HG02610 (cell line): ENCODE measurements at regions not wholly inside any gene's neighbourhood (a gene's known extent, or its start where the extent isn't known, plus 50 kb on each side); places are given as distances from the start of the nearest gene placed in this dataset.

Experiments
- ATAC-seq: cut with Tn5 transposase; IDR thresholded peaks from one replicate; pipeline ENCODE4 v1.9.1; 2021; ENCODE audit warnings: mild to moderate bottlenecking, moderate library complexity; ENCODE audit not compliant: unreplicated experiment

DNA sequence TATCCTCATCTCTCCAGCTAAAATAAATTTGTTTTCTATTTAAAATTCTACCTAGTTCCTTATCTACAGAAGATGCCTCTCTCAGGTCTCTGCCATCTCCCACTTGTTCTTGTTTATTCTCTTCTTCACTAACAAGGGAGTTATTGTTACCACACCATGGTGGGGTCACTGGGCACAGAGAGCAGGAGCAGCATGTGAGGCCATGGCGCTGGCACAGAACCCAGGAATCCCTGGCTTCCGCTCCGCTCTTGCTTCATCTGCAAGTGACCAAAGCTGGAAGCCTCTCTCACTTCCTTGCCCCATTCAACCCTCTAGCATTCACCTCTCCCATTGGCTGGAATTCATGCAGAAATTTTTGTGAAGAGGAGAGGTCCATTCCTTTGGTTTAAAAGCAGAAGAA lies 190.7 kb upstream of the NCAM1 start:
- ATAC-seq = no peak

DNA sequence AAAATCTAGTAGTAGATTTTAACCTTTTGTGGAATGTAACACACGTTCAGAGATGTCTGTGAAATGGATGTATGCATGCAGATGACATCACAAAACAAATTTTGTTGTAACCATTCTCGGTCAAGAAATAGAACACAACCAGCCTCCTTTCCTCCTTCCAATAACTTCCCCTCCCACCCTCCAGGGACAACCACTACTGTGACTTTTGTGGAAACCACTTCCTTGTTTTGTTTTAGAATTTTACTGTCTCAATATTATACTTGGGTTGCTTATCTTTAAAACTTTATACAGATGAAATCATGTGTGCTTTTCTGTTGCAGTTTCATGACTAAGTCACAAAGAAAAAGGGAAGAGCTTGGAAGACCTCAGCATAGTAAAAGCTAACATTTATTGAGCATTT lies 189.4 kb upstream of the NCAM1 start:
- ATAC-seq = no peak

DNA sequence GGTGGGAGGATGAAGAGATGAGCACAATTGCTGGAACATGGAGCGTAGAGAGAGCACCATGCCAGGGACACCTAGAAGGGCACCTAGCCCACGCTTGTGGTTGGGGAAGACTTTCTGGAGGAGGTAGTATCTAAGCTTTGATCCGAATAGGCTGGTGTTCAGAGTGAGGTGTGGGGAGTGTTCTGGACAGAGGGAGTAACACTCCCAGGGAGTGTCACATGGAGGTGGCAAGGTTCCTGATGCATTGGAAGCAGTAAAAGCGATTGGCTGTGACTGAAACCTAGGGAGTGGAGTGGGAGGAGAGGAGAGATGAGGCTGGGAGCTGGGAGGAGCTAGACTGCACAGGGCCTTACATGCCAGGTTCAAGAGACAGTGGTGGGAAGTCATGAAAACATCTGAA lies 188.0 kb upstream of the NCAM1 start:
- ATAC-seq = no peak

DNA sequence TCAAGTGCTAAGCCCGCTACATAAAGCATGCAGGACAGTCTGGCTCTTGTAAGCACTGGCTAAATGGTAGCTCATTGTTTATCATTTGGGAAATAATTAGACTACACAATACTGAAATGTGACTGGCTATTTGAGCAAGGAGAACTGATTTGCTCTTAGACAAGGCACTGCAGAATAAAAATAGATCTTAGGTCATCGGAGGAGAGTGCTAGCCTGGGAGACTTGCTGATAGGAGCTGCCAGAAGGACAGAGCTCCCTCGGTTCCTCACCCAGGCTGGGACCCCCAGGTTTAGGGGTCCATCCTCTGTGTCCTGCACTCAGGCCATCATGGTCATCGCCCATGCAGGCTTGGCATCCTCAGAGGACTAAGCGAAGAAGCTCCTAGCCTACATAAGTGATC lies 184.4 kb upstream of the NCAM1 start:
- no peak for ATAC-seq

DNA sequence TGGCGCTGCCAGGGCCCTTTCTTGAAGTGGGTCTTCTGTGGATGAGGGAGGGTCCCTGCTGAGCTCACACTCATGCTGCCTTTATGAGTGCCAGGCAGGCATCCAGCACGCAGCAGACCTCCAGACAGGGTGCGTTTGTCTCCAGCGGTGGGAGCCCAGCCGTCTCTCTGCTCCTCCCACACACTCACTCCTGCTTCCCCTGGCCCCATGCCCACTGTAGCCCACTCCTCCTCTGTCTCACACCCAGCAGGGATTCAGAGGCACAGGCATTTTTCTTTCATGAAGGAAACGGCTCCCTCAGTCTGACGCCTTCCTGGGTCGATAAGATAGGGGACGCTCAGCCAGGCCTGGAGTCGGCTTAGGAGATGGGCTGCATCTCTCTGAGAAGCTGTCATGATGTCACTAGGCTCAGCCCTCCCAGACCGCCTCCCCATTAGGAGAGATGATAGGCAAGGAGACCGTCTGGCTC lies 183.9 kb upstream of the NCAM1 start:
- ATAC-seq = no peak

DNA sequence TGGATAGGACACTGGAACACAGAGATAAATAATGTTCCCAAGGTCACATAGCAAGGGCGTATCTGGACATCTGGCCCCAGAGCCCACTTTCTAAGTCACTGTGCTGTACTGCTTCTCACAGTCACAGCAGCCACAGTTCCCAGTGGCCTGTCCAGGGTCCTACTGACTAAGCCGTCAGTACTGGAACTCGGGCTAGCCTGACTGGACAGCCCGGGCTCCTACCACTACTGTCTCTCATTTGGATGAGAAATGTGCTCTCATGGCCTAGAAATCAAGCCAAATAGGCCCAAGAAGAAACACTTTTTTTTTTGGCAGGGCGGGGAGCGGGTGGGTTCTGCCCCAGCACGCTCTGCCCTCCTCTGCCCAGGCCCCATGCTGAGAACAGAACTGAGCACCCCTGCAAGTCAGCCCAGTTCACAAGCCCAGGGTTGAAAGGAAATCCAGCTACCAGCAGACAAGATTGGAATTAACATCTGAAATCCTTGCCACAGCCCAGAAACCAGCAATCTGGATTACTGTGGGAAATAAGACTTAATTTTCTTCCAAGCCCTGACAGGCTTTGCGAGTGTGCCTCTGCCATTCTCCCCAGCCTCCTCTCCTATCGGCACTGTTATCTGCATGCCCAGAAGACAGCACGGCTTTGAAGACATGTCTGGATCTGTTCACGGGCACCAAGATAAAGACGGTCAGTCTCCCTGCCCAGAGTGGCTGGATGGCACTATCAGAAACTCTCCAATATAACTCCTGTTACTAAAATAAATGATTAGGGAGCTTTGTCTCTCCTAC lies 182.9 kb upstream of the NCAM1 start:
- no peak for ATAC-seq

DNA sequence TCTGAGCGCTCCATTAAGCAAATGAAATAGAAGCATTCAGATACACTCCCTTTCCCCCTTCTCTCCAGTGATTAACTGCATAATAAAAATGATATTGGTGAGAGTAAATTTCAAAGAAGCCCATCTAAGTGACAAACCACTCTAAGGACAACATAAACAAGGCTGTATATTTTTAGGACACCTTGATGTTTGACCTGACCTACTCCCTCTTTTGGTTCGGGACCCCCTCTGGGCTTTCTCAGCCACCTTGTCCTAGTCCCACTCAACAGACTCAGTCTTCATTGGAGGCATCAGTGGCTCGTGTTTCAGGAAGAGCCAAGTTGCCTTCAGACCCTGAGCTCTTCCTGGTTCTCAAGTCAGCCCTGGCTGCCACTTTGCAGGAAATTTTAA lies 182.3 kb upstream of the NCAM1 start:
- no peak for ATAC-seq

DNA sequence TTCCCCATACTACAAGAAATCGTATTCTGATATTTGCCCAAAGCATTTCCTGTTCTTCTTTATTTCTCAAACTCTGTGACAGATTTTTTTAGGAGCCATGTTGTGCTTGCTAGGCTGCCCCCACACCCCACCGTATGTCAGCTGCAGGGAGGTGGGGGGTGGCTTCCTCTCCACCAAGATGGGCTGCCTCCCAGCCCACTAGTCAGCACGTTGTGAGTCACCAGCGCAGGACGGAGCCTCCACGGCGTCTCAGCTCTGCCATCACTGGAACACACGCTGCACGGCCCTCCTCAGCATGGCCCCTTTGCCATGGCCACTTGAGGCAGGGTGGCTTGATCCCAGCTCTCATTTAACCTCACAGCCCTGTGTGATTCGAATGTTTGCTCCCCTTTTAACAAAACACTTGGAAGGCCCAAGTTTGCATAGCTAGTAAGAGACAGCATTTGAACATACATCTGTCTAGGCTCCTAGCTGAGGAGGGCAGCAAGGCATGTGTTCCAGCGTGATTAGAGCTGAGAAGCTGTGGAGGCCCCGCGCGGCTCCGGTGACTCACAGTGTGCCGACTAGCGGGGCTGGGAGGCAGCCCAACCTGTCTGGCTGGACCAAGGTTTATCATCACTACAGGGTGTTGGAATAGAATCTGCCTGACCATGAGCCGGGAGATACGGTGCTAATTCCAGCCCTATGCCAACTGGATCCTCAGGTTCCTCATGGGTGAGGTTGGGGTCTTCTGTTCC lies 180.7 kb upstream of the NCAM1 start:
- no peak for ATAC-seq

DNA sequence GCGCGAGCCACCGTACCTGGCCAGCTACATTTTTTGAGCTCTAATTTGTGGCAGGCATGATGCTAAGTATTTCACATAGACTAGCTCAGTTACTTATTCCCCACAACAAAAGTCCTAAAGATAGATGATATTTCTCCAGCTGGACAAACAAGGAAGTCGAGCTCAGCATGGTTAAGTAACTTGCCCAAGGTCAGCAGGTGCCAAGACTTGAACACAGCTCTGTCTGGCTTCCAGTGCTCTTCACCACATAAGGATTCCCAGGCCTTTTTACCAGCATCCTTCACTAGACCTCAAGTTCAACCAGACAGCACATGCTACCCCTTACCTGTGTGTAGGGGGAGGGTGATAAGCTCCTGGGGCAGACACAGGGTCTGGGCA lies 177.3 kb upstream of the NCAM1 start:
- ATAC-seq = no peak

DNA sequence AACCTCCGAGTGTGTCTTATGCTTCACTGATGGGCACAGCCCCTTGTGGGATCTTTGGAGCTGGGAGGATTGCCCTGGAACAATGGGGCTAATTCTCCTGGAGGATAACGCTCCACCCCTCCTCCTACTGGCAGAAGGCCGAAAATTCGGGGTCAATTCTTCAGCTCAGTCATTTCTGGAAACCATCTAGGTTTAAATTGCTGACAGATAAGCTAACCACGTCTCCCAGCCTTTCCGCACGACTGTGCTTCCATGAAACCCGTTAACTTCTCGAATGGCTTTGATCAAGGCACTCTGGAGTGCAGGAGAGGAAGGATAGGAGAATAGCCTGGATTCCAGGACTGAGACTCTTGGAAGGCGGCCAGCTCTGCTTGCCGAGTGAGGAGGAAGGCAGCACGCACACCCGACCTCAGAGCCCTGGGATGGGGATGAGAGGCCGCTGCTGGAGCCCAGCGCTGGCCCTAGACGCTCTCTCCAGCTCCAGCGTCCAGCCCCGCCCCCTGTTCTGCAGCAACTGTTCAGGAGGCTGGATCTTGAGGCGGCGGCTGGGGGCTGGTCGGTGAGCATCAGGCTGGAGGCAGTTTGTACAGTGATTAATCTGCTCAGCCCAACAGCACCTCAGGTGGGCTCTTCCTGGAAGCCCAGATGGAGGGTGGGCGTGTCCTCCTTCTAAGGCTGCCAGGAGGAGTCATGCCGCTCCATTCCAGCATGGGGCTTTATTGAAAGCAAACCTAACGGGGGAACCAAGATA lies 176.7 kb upstream of the NCAM1 start:
- no peak for ATAC-seq

DNA sequence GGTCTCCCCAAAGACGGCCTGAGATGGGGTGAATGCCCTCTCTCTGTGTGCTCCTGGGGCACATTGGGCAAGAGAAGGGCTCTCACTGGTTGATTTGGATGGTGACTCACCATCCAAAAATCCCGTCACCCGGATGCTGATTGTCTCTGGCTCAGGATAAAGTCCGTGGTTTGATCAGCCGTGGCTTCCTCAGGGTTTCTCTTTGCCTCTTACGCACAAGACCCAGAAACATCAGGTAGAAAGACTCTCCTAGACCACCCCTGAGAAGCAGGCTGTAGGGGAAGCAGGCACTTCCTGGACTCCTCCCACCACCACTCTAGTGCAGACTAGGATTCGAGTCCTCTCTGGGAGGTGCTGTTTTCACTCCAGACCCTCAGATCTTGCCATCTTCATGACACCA lies 176.1 kb upstream of the NCAM1 start:
- ATAC-seq = no peak

DNA sequence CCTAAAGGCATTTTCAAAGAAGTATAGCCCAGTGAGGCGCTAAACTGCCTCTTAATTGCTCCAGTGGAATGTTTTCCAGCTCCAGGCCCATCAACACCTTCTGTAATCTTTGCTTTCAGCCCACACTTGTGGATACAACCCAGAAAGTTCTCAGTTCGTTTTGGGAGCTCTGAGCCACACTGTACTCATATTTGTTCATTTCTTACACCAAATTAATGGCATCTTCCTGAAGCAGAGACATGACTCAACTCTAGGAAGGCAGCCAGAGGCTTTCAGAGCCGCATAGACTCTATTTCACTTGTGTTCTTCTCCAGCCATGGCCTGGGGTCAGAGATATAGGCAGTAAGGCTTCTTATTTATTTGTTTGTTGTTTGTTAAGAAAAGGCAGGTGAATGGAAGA lies 175.5 kb upstream of the NCAM1 start:
- ATAC-seq = no peak

DNA sequence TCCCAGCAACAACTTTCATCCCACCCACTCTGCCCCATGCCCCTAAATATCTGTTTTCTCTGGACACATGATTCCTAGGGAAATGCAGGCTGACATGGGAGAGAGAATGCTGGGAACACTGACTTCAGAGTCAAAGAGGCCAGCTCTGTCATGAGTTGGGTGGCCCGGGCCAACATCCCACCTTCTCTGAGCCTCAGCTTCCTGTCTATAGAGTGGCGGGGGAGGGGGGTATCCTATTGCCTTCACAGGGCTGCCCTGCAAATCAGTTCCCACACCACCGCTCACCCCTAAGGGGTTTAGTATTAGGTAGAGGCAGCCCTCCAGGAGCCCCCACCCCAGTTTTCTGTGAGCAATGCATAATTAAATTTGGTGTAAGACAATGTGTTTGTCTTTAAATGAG lies 175.0 kb upstream of the NCAM1 start:
- no peak for ATAC-seq

DNA sequence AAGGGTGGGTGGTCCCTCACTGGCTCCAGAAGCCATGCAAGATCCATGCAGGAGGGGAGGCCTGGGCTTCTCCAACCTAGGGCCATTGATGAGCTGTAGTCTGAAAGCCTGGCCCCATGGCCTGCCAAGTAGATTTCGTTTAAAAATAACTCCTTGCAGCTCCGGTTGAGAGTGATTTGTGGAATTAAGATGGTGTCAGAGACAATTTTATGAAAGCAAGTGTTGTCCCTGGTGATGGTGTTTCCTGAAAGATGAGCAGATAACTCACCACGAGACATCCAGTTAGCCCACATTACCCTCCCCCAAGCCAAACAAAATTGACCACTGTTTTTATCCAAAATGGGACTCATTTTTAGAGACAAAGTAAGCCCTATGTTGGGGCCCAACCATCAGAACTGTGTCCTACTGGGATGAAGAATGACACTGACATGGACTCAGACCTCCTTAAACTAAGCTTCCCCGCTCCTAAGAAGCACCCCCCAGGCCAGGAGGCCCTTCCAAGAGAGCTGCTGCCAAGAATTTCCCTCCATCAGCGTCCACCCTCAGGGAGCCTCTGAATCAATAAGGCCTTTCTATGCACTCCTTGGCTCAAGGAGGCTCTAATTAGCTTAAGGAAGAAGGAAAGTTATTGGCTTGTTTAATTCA lies 174.2 kb upstream of the NCAM1 start:
- no peak for ATAC-seq

DNA sequence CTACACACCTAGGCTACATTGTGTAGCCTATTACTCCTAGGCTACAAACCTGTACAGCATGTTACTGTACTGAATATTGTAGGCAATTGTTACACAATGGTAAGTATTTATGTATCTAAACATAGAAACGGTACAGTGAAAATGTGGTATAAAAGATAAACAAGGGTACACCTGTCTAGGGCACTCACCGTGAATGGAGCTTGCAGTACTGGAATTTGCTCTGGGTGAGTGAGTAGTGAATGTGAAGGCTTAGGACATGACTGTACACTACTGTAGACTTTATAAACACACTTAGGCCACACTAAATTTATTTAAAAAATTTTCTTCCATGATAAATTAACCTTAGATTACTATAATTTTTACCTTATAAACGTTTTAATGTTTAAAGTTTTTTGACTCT lies 171.7 kb upstream of the NCAM1 start:
- ATAC-seq = no peak

DNA sequence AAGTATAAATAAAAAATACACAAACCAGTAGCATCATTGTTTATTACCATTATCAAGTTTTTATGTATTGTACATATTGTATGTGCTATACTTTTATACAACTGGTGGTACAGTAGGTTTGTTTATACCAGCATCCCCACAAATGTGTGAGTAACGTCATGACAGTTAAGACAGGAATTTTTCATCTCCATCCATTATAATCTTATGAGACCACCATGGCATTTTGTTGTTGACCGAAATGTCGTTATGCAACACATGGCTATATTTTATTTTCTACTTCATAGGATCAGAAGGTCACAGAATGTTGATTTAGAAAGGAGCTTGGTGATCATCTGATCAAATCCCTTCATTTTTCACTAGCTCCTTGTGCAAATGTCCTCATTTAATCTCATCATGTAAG lies 170.9 kb upstream of the NCAM1 start:
- no peak for ATAC-seq

DNA sequence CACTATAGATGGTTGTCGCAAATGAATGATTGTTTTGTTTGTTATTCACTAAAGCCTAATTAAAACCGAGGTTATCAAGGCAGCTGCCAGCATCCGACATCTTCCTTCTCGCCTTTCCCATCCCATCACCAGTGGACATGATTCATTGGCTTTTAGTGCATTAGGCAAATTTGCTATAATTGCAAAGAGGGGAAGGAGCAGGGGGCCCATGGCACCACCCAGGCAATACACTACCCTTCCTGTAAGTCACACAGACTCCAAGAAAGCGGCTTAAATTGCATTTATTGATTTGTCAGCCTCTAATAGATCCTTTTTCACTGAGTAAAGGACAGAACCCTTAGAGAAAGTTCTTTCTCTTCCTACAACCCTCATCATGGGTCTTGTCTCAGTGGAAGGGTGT lies 169.2 kb upstream of the NCAM1 start:
- ATAC-seq = no peak

DNA sequence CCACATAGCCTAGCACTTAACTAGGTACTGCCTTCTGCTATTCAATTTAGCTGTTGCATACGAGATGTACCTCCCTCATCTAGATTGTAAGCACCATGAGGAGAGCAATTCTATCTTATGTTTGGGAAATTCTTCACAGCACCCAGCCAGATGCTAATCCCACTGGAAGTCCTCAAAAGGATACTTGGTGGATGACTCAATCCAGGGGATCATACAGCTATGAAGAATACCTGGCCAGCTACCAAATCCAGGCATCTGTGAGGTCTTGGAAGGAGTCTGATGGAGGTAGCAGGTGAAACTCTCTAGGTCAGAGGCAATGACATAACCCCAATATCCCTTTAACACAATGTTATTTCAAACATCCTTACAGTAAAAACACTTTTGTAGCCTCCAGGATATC lies 167.8 kb upstream of the NCAM1 start:
- ATAC-seq = no peak

DNA sequence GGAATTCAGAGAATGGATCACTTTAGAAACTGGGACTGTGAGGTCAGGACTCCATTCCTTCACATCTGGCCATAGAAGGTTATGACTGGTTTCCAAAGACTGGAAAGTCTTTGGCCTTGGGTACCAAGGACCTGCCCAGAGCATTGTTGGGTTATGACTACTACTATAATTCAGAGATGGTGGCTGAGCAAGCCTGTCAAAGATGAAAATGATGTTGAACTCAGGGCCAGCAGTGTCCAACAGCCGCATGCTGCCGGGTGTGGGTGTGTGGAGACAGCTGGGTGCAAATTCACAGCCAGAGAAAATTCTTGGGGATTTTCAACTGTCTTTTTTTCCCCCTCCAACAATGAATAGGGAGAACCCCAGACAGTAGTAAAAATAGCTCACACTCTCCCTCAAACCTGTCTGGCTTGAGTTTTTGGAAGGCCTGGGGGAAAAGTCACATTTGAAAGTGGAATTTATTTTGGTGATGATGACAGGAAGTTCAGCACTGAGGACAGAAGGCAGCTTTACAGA lies 166.8 kb upstream of the NCAM1 start:
- ATAC-seq = no peak

DNA sequence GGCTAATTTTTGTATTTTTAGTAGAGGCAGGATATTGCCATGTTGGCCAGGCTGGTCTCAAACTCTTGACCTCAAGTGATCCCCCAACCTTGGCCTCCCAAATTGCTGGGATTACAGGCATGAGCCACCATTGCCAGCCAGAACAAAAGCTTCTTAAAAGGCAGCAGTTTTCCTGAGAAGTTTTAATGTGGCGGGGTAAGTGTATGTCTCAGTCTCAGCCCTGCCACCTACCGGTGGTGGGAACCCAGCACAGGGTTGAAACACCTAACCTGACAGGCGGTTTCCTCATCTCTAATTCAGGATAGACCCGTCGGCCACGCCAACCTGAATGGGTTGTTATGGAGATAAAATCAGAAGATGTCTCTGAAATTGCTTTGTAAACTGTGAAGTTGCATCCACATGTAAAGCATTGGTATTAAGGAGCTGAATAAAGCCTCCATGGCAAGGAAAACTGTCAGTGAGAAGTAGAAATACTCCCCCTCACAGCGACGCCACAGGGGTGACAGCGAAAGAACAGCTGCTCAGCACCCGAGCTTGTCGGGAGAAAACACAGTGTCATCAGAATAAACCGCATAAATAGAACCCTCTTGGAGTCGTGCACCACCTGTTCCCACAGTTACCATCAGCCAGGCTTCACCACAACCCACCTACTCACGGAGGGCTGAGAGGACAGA lies 165.9 kb upstream of the NCAM1 start:
- no peak for ATAC-seq
